Testis (tissue), 2 donors: ENCODE measurements at regions not wholly inside any gene's neighbourhood (a gene's known extent, or its start where the extent isn't known, plus 50 kb on each side); places are given as distances from the start of the nearest gene placed in this dataset.

Experiments
- POLR2A ChIP-seq: fragments of 450-650 bp; IDR thresholded peaks from one replicate; pipeline ENCODE4 v1.6.1; 2017; ENCODE audit warnings: antibody characterized with exemption, mild to moderate bottlenecking, moderate library complexity
- TF ChIP-seq, protein P1 (sequence below), 3 experiments: fragments of 450-650 bp in 2 of 3; fragments of 200-600 bp in 1 of 3; sonication (generic) in 1 of 3; IDR thresholded peaks; one replicate each; pipeline ENCODE4 v1.5.1; 2016 to 2019; ENCODE audit warnings: antibody characterized with exemption in 3 of 3, mild to moderate bottlenecking in 2 of 3, moderate library complexity in 1 of 3

DNA sequence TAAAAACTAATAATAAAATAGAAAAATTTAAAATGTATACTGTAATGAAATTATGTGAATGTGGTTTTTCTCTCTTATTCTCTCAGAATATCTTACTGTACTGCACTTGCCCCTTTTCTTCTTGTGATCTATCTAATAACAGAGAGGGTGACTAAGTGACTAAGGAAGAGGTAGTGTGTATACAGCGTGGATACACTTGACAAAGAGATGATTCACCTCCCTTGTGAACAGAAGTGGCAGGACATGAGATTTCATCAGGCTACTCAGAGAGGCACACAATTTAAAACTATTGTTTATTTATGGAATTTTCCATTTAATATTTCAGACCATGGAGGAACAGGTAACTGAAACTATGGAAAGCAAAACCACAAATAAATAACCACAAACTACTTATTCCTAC is 806.6 kb upstream of the GHITM start:
- TF ChIP-seq, protein P1, sequence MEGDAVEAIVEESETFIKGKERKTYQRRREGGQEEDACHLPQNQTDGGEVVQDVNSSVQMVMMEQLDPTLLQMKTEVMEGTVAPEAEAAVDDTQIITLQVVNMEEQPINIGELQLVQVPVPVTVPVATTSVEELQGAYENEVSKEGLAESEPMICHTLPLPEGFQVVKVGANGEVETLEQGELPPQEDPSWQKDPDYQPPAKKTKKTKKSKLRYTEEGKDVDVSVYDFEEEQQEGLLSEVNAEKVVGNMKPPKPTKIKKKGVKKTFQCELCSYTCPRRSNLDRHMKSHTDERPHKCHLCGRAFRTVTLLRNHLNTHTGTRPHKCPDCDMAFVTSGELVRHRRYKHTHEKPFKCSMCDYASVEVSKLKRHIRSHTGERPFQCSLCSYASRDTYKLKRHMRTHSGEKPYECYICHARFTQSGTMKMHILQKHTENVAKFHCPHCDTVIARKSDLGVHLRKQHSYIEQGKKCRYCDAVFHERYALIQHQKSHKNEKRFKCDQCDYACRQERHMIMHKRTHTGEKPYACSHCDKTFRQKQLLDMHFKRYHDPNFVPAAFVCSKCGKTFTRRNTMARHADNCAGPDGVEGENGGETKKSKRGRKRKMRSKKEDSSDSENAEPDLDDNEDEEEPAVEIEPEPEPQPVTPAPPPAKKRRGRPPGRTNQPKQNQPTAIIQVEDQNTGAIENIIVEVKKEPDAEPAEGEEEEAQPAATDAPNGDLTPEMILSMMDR (IDR thresholded peaks at IDR 0.05) = no peak
- no peak for TF ChIP-seq POLR2A
